ENCODE measurements at regions not wholly inside any gene's neighbourhood (a gene's known extent, or its start where the extent isn't known, plus 50 kb on each side); places are given as distances from the start of the nearest gene placed in this dataset.
"Not testable (repeated sequence)": the region's sequence is repeated elsewhere in the genome, so short reads cannot be mapped to it uniquely, and the experiment has no call there.

- H3K4me1 ChIP-seq; H3K4me3 ChIP-seq; H3K36me3 ChIP-seq; H3K27ac ChIP-seq; H3K9me3 ChIP-seq; DNase-seq (ENCODE audit: low spot score in 2 of 2); H3K27me3 ChIP-seq: not testable (repeated sequence)
- WGBS, result 94% methylated on average over 2 of the region's 2 CpGs
Measured at GRCh38 chr1:117314951-117315350, 52.3 kb upstream of the MAN1A2 start.

DNA sequence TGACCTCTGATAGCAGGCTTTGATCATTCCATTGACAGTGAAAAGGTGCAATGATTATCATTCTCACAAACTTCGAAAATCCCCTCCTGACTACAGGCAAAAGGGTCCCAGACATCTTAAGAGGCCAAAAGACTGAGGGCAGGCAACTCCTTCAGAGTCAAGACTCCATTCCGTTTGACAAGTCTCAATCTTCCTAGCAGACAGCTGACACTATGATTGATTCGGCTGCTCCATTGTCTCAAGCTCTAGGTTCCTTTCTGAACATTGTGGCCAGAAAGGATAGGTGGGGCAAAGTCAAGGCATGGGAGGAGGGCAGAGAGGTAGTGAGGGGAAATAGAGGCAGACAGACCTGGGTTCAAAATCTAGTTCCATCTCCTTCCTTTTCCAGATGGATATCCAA, 53.7 kb upstream of the MAN1A2 start:
- Histone ChIP-seq H3K27ac (no peak overlapping the region), H3K4me1 (no peaks in the 10 kb centered on the region), H3K36me3 (no peaks in the 10 kb centered on the region), H3K9me3 (no peaks in the 10 kb centered on the region), H3K27me3 (no peaks in the 10 kb centered on the region), H3K4me3 (no peak overlapping the region)
- TF ChIP-seq POLR2A (IDR thresholded peaks at IDR 0.05), result no peak
- no peak for TF ChIP-seq EP300 (IDR thresholded peaks at IDR 0.05)
- TF ChIP-seq CTCF (IDR thresholded peaks at IDR 0.05), result no peak
- no peak for TF ChIP-seq POLR2AphosphoS5 (IDR thresholded peaks at IDR 0.05)
- no peak for DNase-seq (ENCODE audit: low spot score in 2 of 2)
- 83% methylated on average over 3 of the region's 3 CpGs for WGBS

DNA sequence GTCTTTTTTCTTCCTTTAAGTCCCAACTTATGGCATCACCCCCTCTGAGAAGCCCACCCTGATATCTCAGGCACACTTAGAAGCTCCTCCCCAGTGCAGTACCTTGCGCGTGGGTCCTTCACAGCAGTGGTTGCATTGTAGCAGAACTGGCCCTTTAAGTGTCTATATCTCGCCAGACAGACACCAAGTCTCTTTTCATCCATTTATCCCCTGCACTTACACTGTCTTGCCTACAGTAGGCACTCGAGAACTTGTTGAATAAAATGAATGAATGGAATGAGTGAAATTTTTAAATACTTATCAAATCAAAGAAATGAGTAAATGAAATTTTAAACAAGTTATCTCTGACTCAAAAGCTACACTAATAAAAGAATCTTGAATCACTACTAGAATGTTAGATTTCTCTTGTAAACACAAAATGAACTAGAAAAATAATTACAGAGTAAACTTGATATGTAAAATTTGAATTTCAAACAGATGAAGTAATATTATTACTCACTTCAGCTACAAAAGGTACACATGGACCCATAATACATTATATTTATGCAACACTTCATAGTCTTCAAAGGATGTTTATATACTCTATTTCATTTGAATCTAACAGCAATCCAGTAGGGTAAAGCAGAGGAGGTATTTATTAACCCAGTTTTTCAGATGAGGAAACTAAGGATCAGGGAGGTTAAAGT, 54.7 kb upstream of the MAN1A2 start:
- no peaks in the 10 kb centered on the region for H3K27me3 ChIP-seq
- no peak overlapping the region for H3K27ac ChIP-seq
- no peak for DNase-seq (ENCODE audit: low spot score in 2 of 2)
- no peaks in the 10 kb centered on the region for H3K9me3 ChIP-seq
- no peak for TF ChIP-seq EP300 (IDR thresholded peaks at IDR 0.05)
- no peak for TF ChIP-seq POLR2A (IDR thresholded peaks at IDR 0.05)
- TF ChIP-seq CTCF (IDR thresholded peaks at IDR 0.05), result peak in 1 of 2 donors; percentile 22
- no peak for TF ChIP-seq POLR2AphosphoS5 (IDR thresholded peaks at IDR 0.05)
- H3K4me3 ChIP-seq, result no peak overlapping the region
- 49% methylated on average over 4 of the region's 4 CpGs for WGBS
- no peaks in the 10 kb centered on the region for H3K36me3 ChIP-seq
- no peaks in the 10 kb centered on the region for H3K4me1 ChIP-seq

DNA sequence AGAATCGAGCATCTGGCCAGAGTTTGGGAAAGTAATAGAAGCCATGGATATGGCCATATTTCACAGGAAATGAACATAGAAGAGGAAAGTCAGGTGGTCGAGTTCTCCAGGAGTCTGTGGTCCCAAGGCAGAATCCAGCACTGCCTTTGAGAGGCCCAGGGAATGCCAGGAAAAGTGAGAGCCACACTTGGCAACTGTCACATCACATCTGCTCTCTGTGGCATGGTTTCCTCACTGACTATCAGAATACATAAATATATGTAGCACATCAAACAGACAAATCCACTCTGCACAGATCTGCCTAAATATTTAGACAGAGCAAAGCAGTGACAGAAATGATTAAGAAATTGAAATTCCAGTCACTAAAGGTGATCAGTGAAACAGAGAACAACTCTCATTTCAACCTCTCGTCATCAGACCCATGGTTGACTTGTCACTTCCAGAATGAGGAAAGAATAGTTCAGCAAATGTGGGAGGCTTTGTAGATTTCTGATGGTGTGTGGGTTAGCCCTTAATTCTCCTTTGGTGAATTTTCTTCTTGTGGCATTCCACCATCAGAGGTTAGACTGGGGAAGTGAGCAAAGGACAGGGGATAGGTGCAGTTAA, 58.8 kb upstream of the MAN1A2 start:
- H3K4me3 ChIP-seq, result no peak overlapping the region
- 68% methylated on average over 3 of the region's 3 CpGs for WGBS
- DNase-seq (ENCODE audit: low spot score in 2 of 2), result no peak
- no peaks in the 10 kb centered on the region for H3K27me3 ChIP-seq
- no peaks in the 10 kb centered on the region for H3K4me1 ChIP-seq
- H3K9me3 ChIP-seq, result no peaks in the 10 kb centered on the region
- no peak overlapping the region for H3K27ac ChIP-seq
- no peak for TF ChIP-seq EP300 (IDR thresholded peaks at IDR 0.05)
- TF ChIP-seq POLR2A (IDR thresholded peaks at IDR 0.05), result no peak
- no peak for TF ChIP-seq CTCF (IDR thresholded peaks at IDR 0.05)
- H3K36me3 ChIP-seq, result no peaks in the 10 kb centered on the region

DNA sequence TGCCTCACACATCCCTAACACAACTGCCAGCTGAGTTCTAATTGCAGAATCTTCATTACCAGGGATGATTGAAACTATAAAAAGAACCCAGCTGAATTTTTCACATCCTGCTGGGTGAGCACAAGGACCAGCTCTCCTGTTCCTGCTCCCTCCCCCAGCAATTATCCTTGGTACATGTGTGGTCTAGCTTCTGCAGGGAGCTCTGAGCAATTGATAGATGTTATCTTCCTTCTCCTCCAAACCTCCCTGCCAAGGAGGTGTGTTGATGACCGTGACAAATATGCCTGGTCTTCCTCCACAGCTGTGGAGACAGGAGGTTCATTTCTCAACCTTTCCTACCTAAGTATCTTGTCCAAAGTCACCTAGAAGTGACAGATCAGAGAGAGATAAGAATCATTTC, 65.3 kb upstream of the MAN1A2 start:
- H3K27me3 ChIP-seq, result no peaks in the 10 kb centered on the region
- H3K27ac ChIP-seq, result no peak overlapping the region
- H3K9me3 ChIP-seq, result no peaks in the 10 kb centered on the region
- 33% methylated on average over 1 of the region's 1 CpG for WGBS
- no peaks in the 10 kb centered on the region for H3K36me3 ChIP-seq
- TF ChIP-seq POLR2AphosphoS5 (IDR thresholded peaks at IDR 0.05) (no peak), EP300 (IDR thresholded peaks at IDR 0.05) (no peak), POLR2A (IDR thresholded peaks at IDR 0.05) (no peak), CTCF (IDR thresholded peaks at IDR 0.05) (no peak)
- no peaks in the 10 kb centered on the region for H3K4me1 ChIP-seq
- no peak overlapping the region for H3K4me3 ChIP-seq
- DNase-seq (ENCODE audit: low spot score in 2 of 2), result no peak

- not testable (repeated sequence) for H3K4me1 ChIP-seq; H3K9me3 ChIP-seq; H3K27ac ChIP-seq; DNase-seq (ENCODE audit: low spot score in 2 of 2); H3K4me3 ChIP-seq; H3K36me3 ChIP-seq; H3K27me3 ChIP-seq
- 80% methylated on average over 6 of the region's 6 CpGs for WGBS
Measured at GRCh38 chr1:117300183-117300582, 67.1 kb upstream of the MAN1A2 start.
